Parathyroid adenoma (tissue), 2 donors: ENCODE measurements at regions not wholly inside any gene's neighbourhood (a gene's known extent, or its start where the extent isn't known, plus 50 kb on each side); places are given as distances from the start of the nearest gene placed in this dataset.

Source experiments
- H2AFZ ChIP-seq: fragments of 300-600 bp; sonication (generic); one replicate; pipeline ENCODE4 v1.7.0; 2017; ENCODE audit warnings: antibody characterized with exemption, mild to moderate bottlenecking
- H3K27ac ChIP-seq: fragments of 300-600 bp; sonication (generic); one replicate; pipeline ENCODE4 v1.7.0; 2017
- H3K27me3 ChIP-seq: fragments of 300-600 bp; sonication (generic); one replicate; pipeline ENCODE4 v1.7.0; 2017; ENCODE audit warnings: low read length; ENCODE audit not compliant: control insufficient read depth, insufficient read depth
- H3K36me3 ChIP-seq: fragments of 300-600 bp; sonication (generic); one replicate; pipeline ENCODE4 v1.7.0; 2017; ENCODE audit warnings: low read length; ENCODE audit not compliant: control insufficient read depth, insufficient read depth
- H3K4me1 ChIP-seq: fragments of 300-600 bp; sonication (generic); one replicate; pipeline ENCODE4 v1.7.0; 2017; ENCODE audit warnings: control low read depth
- H3K4me2 ChIP-seq: fragments of 300-600 bp; sonication (generic); one replicate; pipeline ENCODE4 v1.7.0; 2017; ENCODE audit warnings: low read length
- H3K4me3 ChIP-seq: fragments of 300-600 bp; sonication (generic); one replicate; pipeline ENCODE4 v1.7.0; 2017; ENCODE audit warnings: low read depth, low read length
- H3K79me2 ChIP-seq: fragments of 300-600 bp; sonication (generic); one replicate; pipeline ENCODE4 v1.7.0; 2017; ENCODE audit warnings: control low read depth
- H3K9ac ChIP-seq: fragments of 300-600 bp; sonication (generic); one replicate; pipeline ENCODE4 v1.7.0; 2017; ENCODE audit warnings: mild to moderate bottlenecking
- H3K9me3 ChIP-seq: fragments of 300-600 bp; sonication (generic); one replicate; pipeline ENCODE4 v1.7.0; 2017; ENCODE audit warnings: low read length; ENCODE audit not compliant: control insufficient read depth
- TF ChIP-seq, protein P1 (sequence below): fragments of 300-600 bp; sonication (generic); IDR thresholded peaks from one replicate; pipeline ENCODE4 v1.7.0; 2017; ENCODE audit warnings: antibody characterized with exemption, mild to moderate bottlenecking
- donor health status: primary hyperparathyroidism.

DNA sequence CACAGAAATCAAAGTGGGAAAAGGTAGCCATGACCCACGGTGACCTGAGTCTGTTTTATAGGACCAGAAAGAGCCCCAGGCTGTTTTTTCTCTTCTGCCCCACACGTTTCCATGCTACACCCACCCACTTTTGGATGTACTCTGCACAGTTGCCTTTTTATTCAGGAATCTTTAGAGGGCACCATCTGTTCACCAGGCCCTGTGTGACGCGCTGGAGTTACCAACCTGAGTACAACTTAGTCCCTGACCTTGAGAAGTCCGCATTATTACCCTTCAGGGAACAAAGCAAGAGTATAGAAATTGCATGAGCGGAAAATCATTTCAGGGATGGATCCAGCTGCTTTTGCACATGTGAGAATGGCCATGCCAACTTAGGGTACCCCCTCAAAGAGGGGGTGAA lies 207.8 kb upstream of the GATB start:
- H3K9me3 ChIP-seq, result no peaks in the 10 kb centered on the region
- H3K4me3 ChIP-seq, result no peak overlapping the region
- TF ChIP-seq, protein P1, sequence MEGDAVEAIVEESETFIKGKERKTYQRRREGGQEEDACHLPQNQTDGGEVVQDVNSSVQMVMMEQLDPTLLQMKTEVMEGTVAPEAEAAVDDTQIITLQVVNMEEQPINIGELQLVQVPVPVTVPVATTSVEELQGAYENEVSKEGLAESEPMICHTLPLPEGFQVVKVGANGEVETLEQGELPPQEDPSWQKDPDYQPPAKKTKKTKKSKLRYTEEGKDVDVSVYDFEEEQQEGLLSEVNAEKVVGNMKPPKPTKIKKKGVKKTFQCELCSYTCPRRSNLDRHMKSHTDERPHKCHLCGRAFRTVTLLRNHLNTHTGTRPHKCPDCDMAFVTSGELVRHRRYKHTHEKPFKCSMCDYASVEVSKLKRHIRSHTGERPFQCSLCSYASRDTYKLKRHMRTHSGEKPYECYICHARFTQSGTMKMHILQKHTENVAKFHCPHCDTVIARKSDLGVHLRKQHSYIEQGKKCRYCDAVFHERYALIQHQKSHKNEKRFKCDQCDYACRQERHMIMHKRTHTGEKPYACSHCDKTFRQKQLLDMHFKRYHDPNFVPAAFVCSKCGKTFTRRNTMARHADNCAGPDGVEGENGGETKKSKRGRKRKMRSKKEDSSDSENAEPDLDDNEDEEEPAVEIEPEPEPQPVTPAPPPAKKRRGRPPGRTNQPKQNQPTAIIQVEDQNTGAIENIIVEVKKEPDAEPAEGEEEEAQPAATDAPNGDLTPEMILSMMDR, result no peak

GRCh38 chr4:151967074-151967473 lies 206.3 kb upstream of the GATB start:
- Histone ChIP-seq H3K4me3 (no peak overlapping the region), H3K9me3 (no peaks in the 10 kb centered on the region), H3K79me2 (no peaks in the 10 kb centered on the region), H3K4me2 (no peak overlapping the region), H2AFZ (no peak overlapping the region), H3K27ac (no peak overlapping the region), H3K27me3 (no peaks in the 10 kb centered on the region), H3K9ac (no peak overlapping the region), H3K36me3 (no peaks in the 10 kb centered on the region), H3K4me1 (no peaks in the 10 kb centered on the region)
- TF ChIP-seq, protein P1, result no peak

More for the DNA sequence above, 207.8 kb upstream of the GATB start:
- Histone ChIP-seq H3K4me1 (no peaks in the 10 kb centered on the region), H3K4me2 (no peak overlapping the region), H2AFZ (no peak overlapping the region), H3K36me3 (no peaks in the 10 kb centered on the region), H3K27ac (no peak overlapping the region), H3K79me2 (no peaks in the 10 kb centered on the region), H3K9ac (no peak overlapping the region), H3K27me3 (no peaks in the 10 kb centered on the region)

DNA sequence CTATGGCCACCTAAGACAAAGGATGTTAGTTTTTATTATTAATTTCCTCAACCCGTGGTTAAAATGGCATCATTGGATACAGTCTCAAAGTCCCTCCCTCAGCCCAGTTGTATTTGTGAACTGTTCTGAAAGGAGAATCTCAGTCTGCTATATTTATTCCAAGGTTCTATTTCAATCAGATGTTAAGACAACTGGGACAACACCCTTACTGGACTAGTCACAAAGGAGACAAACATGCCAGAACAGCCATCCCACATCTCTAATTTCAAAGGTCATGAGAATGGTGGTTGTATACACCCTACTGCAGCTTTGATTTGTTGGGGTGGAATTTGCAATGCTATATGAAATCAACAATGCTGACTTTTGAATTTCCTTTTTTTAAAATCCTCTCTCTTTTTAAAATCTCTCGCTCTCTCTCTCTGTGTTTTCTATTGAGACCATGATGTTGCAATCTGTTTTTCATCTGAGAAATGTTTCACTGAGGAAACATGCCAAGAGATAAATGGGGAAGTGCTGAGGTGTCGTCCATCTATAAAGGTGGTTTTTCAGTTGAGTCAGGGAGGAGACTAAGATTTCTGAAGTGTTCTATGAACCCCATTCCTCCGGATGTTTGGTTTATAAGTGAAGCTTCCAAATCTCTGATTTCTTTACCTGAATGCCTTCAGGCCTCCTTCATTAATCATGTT lies 201.5 kb upstream of the GATB start:
- Histone ChIP-seq H3K27me3 (no peaks in the 10 kb centered on the region), H3K4me2 (no peak overlapping the region), H3K4me1 (no peaks in the 10 kb centered on the region), H3K9me3 (no peaks in the 10 kb centered on the region), H3K4me3 (no peak overlapping the region), H3K27ac (no peak overlapping the region), H3K79me2 (no peaks in the 10 kb centered on the region), H2AFZ (no peak overlapping the region), H3K36me3 (no peaks in the 10 kb centered on the region), H3K9ac (no peak overlapping the region)
- TF ChIP-seq, protein P1, result no peak

- no peaks in the 10 kb centered on the region for H3K36me3 ChIP-seq
- H3K4me3 ChIP-seq, result no peak overlapping the region
- H2AFZ ChIP-seq, result no peak overlapping the region
- H3K9me3 ChIP-seq, result no peaks in the 10 kb centered on the region
- H3K79me2 ChIP-seq, result no peaks in the 10 kb centered on the region
- TF ChIP-seq, protein P1, result no peak
- no peaks in the 10 kb centered on the region for H3K4me1 ChIP-seq
- H3K27me3 ChIP-seq, result no peaks in the 10 kb centered on the region
- H3K4me2 ChIP-seq, result no peak overlapping the region
- H3K27ac ChIP-seq, result no peak overlapping the region
- no peak overlapping the region for H3K9ac ChIP-seq
Measured at GRCh38 chr4:151961456-151961855, 200.6 kb upstream of the GATB start.
